Ascending aorta (tissue), 2 donors: ENCODE measurements at regions not wholly inside any gene's neighbourhood (a gene's known extent, or its start where the extent isn't known, plus 50 kb on each side); places are given as distances from the start of the nearest gene placed in this dataset.

Experiments
- DNase-seq, 2 donors: peaks; one replicate each; pipeline ENCODE4 v3.0.0-alpha.2; 2019; ENCODE audit warnings: low spot score in 2 of 2
- H3K27ac ChIP-seq, 2 donors: fragments of 200-600 bp; sonication (generic); one replicate each; pipeline ENCODE4 v1.5.1; 2016 to 2017; ENCODE audit warnings: mild to moderate bottlenecking in 1 of 2
- H3K27me3 ChIP-seq: fragments of 200-600 bp; sonication (generic); one replicate; pipeline ENCODE4 v1.5.1; 2017
- H3K36me3 ChIP-seq, 2 donors: fragments of 200-600 bp; sonication (generic); one replicate each; pipeline ENCODE4 v1.5.1; 2016
- H3K4me1 ChIP-seq, 2 donors: fragments of 200-600 bp; sonication (generic); one replicate each; pipeline ENCODE4 v1.5.1; 2016 to 2017; ENCODE audit warnings: mild to moderate bottlenecking in 1 of 2
- H3K4me3 ChIP-seq, 2 donors: fragments of 200-600 bp; sonication (generic); one replicate each; pipeline ENCODE4 v1.5.1; 2016 to 2017; ENCODE audit warnings: mild to moderate bottlenecking in 1 of 2
- H3K9me3 ChIP-seq, 2 donors: fragments of 200-600 bp; sonication (generic); one replicate each; pipeline ENCODE4 v1.5.1; 2016
- intact Hi-C: fragments of 100-400 bp; cut with DNase I; formaldehyde crosslinking; loops from one replicate; pipeline ENCODE4 v1.15.1; 2023
- TF ChIP-seq, protein P1 (sequence below), 3 experiments: fragments of 200-600 bp in 2 of 3; fragments of 450-650 bp in 1 of 3; sonication (generic) in 2 of 3; IDR thresholded peaks; one replicate each; pipeline ENCODE4 v1.5.1; 2016 to 2019; ENCODE audit warnings: antibody characterized with exemption in 3 of 3, mild to moderate bottlenecking in 1 of 3, moderate library complexity in 1 of 3

GRCh38 chr9:16336833-16337232 is 533.6 kb downstream of the BNC2 start:
- Histone ChIP-seq H3K27ac (no peak overlapping the region), H3K9me3 (no peaks in the 10 kb centered on the region), H3K4me3 (no peak overlapping the region), H3K36me3 (no peaks in the 10 kb centered on the region), H3K27me3 (no peaks in the 10 kb centered on the region), H3K4me1 (no peaks in the 10 kb centered on the region)
- intact Hi-C loops: no loop called here
- no peak for DNase-seq
- TF ChIP-seq, protein P1, sequence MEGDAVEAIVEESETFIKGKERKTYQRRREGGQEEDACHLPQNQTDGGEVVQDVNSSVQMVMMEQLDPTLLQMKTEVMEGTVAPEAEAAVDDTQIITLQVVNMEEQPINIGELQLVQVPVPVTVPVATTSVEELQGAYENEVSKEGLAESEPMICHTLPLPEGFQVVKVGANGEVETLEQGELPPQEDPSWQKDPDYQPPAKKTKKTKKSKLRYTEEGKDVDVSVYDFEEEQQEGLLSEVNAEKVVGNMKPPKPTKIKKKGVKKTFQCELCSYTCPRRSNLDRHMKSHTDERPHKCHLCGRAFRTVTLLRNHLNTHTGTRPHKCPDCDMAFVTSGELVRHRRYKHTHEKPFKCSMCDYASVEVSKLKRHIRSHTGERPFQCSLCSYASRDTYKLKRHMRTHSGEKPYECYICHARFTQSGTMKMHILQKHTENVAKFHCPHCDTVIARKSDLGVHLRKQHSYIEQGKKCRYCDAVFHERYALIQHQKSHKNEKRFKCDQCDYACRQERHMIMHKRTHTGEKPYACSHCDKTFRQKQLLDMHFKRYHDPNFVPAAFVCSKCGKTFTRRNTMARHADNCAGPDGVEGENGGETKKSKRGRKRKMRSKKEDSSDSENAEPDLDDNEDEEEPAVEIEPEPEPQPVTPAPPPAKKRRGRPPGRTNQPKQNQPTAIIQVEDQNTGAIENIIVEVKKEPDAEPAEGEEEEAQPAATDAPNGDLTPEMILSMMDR (IDR thresholded peaks at IDR 0.05): no peak

GRCh38 chr9:16337322-16338029 is 533.0 kb downstream of the BNC2 start:
- TF ChIP-seq, protein P1 (IDR thresholded peaks at IDR 0.05): no peak
- intact Hi-C loops: no loop called here

GRCh38 chr9:16341177-16341576 is 529.3 kb downstream of the BNC2 start:
- no peaks in the 10 kb centered on the region for H3K36me3 ChIP-seq
- H3K27me3 ChIP-seq: no peaks in the 10 kb centered on the region
- no peak for DNase-seq
- intact Hi-C loops: no loop called here
- H3K4me3 ChIP-seq: no peak overlapping the region
- peaks cover 0 to 12% of the 10 kb centered on the region in 2 donors for H3K4me1 ChIP-seq
- H3K27ac ChIP-seq: no peak overlapping the region
- no peaks in the 10 kb centered on the region for H3K9me3 ChIP-seq
- TF ChIP-seq, protein P1 (IDR thresholded peaks at IDR 0.05): no peak

More at GRCh38 chr9:16337322-16338029, 533.0 kb downstream of the BNC2 start:
- Histone ChIP-seq H3K4me1 (no peaks in the 10 kb centered on the region), H3K4me3 (no peak overlapping the region), H3K27ac (no peak overlapping the region), H3K27me3 (no peaks in the 10 kb centered on the region), H3K9me3 (no peaks in the 10 kb centered on the region), H3K36me3 (no peaks in the 10 kb centered on the region)
- no peak for DNase-seq

DNA sequence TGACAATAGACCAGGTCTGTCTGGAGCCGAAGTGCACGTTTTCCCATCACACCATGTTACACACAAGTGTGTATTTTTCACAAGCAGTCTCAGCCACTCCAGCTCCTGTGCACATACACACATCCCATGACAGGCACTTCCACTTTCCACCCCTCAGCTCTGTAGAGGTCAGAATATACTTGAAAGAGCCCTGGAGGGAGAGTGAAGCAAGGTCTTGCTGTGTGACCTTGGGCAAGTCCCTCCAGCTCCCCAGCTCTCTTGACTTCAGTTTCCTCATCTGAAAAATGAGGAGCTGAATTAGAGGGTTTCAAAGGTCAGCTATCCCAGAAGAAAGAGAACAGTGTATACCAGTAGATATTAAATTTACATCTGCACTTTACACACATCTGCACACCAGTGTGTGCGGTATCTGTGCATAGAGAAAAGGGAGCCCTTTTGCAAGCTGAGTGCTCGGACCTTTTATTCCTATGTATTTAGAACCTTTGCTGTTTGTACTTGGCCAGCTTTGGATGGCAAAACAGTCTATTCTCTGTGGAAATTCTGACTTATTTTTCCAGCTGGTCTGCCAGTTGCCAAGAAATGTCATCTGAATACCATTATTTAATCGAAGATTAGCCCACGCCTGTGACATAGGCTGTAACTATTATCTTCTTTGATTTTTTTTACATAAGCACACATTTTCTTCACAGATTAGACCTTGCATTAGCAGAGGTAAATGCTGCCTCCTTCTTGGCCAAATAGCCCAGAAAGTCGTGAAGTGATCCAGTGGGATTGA is 528.0 kb downstream of the BNC2 start:
- H3K27me3 ChIP-seq: no peaks in the 10 kb centered on the region
- no peaks in the 10 kb centered on the region for H3K9me3 ChIP-seq
- H3K4me1 ChIP-seq: peaks cover 0 to 12% of the 10 kb centered on the region in 2 donors
- TF ChIP-seq, protein P1 (IDR thresholded peaks at IDR 0.05): no peak
- peak overlapping the region in 1 of 2 donors; percentile 63 for H3K27ac ChIP-seq
- intact Hi-C loops: no loop called here
- DNase-seq: no peak
- no peak overlapping the region for H3K4me3 ChIP-seq
- H3K36me3 ChIP-seq: no peaks in the 10 kb centered on the region

GRCh38 chr9:16343249-16344237 is 526.9 kb downstream of the BNC2 start:
- H3K36me3 ChIP-seq: no peaks in the 10 kb centered on the region
- peak overlapping the region; percentile 53 to 63 for H3K27ac ChIP-seq
- no peaks in the 10 kb centered on the region for H3K9me3 ChIP-seq
- H3K4me3 ChIP-seq: no peak overlapping the region
- TF ChIP-seq, protein P1 (IDR thresholded peaks at IDR 0.05): no peak
- DNase-seq: no peak
- peaks cover 0 to 12% of the 10 kb centered on the region in 2 donors for H3K4me1 ChIP-seq
- no peaks in the 10 kb centered on the region for H3K27me3 ChIP-seq
- intact Hi-C loops: no loop called here
